ENCODE measurements at regions not wholly inside any gene's neighbourhood (a gene's known extent, or its start where the extent isn't known, plus 50 kb on each side); places are given as distances from the start of the nearest gene placed in this dataset.

GRCh38 chr22:27293721-27294445 lies 507.7 kb downstream of the MN1 start:
- no peaks in the 10 kb centered on the region for H3K27me3 ChIP-seq
- DNase-seq (ENCODE audit: low spot score) = no peak
- no peaks in the 10 kb centered on the region for H3K36me3 ChIP-seq
- H3K9me3 ChIP-seq = no peaks in the 10 kb centered on the region
- no peak overlapping the region for H3K4me3 ChIP-seq
- TF ChIP-seq, protein P1, sequence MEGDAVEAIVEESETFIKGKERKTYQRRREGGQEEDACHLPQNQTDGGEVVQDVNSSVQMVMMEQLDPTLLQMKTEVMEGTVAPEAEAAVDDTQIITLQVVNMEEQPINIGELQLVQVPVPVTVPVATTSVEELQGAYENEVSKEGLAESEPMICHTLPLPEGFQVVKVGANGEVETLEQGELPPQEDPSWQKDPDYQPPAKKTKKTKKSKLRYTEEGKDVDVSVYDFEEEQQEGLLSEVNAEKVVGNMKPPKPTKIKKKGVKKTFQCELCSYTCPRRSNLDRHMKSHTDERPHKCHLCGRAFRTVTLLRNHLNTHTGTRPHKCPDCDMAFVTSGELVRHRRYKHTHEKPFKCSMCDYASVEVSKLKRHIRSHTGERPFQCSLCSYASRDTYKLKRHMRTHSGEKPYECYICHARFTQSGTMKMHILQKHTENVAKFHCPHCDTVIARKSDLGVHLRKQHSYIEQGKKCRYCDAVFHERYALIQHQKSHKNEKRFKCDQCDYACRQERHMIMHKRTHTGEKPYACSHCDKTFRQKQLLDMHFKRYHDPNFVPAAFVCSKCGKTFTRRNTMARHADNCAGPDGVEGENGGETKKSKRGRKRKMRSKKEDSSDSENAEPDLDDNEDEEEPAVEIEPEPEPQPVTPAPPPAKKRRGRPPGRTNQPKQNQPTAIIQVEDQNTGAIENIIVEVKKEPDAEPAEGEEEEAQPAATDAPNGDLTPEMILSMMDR (IDR thresholded peaks at IDR 0.05) = no peak
- peaks cover 0 to 1% of the 10 kb centered on the region in 2 donors for H3K4me1 ChIP-seq
- no peak overlapping the region for H3K27ac ChIP-seq

- H3K9me3 ChIP-seq = no peaks in the 10 kb centered on the region
- TF ChIP-seq, protein P1 (IDR thresholded peaks at IDR 0.05) = no peak
- H3K27ac ChIP-seq = no peak overlapping the region
- peaks cover 0 to 5% of the 10 kb centered on the region in 2 donors for H3K4me1 ChIP-seq
- H3K27me3 ChIP-seq = no peaks in the 10 kb centered on the region
- no peak overlapping the region for H3K4me3 ChIP-seq
- no peak for DNase-seq (ENCODE audit: low spot score)
- H3K36me3 ChIP-seq = no peaks in the 10 kb centered on the region
Observed at GRCh38 chr22:27295040-27295439, 506.5 kb downstream of the MN1 start.

GRCh38 chr22:27295605-27296004 lies 506.0 kb downstream of the MN1 start:
- no peak overlapping the region for H3K27ac ChIP-seq
- H3K36me3 ChIP-seq = no peaks in the 10 kb centered on the region
- no peak overlapping the region for H3K4me3 ChIP-seq
- TF ChIP-seq, protein P1 (IDR thresholded peaks at IDR 0.05) = no peak
- peaks cover 0 to 5% of the 10 kb centered on the region in 2 donors for H3K4me1 ChIP-seq
- no peaks in the 10 kb centered on the region for H3K9me3 ChIP-seq
- H3K27me3 ChIP-seq = no peaks in the 10 kb centered on the region
- no peak for DNase-seq (ENCODE audit: low spot score)

GRCh38 chr22:27296091-27296675 lies 505.4 kb downstream of the MN1 start:
- TF ChIP-seq, protein P1 (IDR thresholded peaks at IDR 0.05) = no peak
- no peak for DNase-seq (ENCODE audit: low spot score)
- no peaks in the 10 kb centered on the region for H3K9me3 ChIP-seq
- peaks cover 0 to 5% of the 10 kb centered on the region in 2 donors for H3K4me1 ChIP-seq
- no peaks in the 10 kb centered on the region for H3K27me3 ChIP-seq
- no peak overlapping the region for H3K4me3 ChIP-seq
- H3K27ac ChIP-seq = no peak overlapping the region
- no peaks in the 10 kb centered on the region for H3K36me3 ChIP-seq

DNA sequence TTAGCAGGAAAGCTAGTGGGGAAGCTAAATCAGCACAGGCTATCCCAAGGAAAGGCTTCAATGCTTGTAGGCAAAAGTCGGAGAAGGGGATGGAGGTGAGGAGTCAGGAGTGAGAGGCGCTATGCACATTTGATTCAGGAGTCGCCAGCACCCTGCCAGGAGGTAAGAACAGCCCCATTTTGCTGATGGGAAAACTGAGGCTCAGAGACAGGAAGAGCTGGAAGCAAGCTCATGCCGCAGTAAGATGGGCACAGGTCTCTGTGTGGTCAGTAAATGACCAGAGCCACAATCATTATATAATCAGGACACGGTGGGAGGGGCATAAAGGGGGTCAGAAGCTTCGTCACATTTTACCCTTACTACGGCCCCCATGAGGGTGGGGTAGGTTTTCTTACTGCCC lies 504.4 kb downstream of the MN1 start:
- Histone ChIP-seq H3K27me3 (no peaks in the 10 kb centered on the region), H3K4me3 (no peak overlapping the region), H3K36me3 (no peaks in the 10 kb centered on the region), H3K27ac (no peak overlapping the region), H3K4me1 (peaks cover 0 to 5% of the 10 kb centered on the region in 2 donors), H3K9me3 (no peaks in the 10 kb centered on the region)
- DNase-seq (ENCODE audit: low spot score) = no peak
- TF ChIP-seq, protein P1 (IDR thresholded peaks at IDR 0.05) = no peak

All from right atrium auricular region (tissue), 2 donors.